CD4-positive, alpha-beta T cell (primary cell): ENCODE measurements at regions not wholly inside any gene's neighbourhood (a gene's known extent, or its start where the extent isn't known, plus 50 kb on each side); places are given as distances from the start of the nearest gene placed in this dataset.

Source experiments
- ATAC-seq: fragments of 200-7000 bp; cut with Tn5 transposase; one replicate; pipeline ENCODE4 v1.10.0; 2022; ENCODE audit warnings: mild to moderate bottlenecking; ENCODE audit not compliant: poor library complexity
- CTCF ChIA-PET: fragments of 350-600 bp; sonication (Branson Sonifier 250); formaldehyde crosslinking; loops from one replicate; lab custom pipeline; 2021; ENCODE audit warnings: antibody characterized with exemption, inconsistent platforms; lab: Charles Lee
- POLR2A ChIA-PET: fragments of 350-600 bp; sonication (Branson Sonifier 250); formaldehyde crosslinking; loops from one replicate; lab custom pipeline; 2021; ENCODE audit warnings: antibody characterized with exemption, inconsistent platforms; lab: Charles Lee
- DNase-seq, 14 experiments: peaks; one replicate each; pipeline ENCODE4 v3.0.0-alpha.2; 2013 to 2020; ENCODE audit warnings: mixed read lengths in 2 of 14
- H3K27ac ChIP-seq, 2 donors: one replicate each; pipeline versions ENCODE4 v1.5.1 to v1.7.0; 2013; ENCODE audit warnings: low read length in 2 of 2, low read depth in 1 of 2, mild to moderate bottlenecking in 1 of 2
- H3K27me3 ChIP-seq, 2 experiments: 1 replicate in 1 of 2; 2 replicates in 1 of 2; pipeline versions ENCODE4 v1.6.1 to v1.7.0; 2013; ENCODE audit warnings: low read length in 2 of 2, control low read depth in 1 of 2, mild to moderate bottlenecking in 1 of 2, moderate library complexity in 1 of 2; ENCODE audit not compliant: insufficient read depth in 2 of 2, control insufficient read depth in 1 of 2
- H3K36me3 ChIP-seq: one replicate; pipeline ENCODE4 v1.6.1; 2013; ENCODE audit warnings: low read length, control low read depth; ENCODE audit not compliant: insufficient read depth
- H3K4me1 ChIP-seq: one replicate; pipeline ENCODE4 v1.6.1; 2013; ENCODE audit warnings: low read length, control low read depth; ENCODE audit not compliant: insufficient read depth
- H3K4me3 ChIP-seq: one replicate; pipeline ENCODE4 v1.5.1; 2013; ENCODE audit warnings: mild to moderate bottlenecking, low read length, moderate library complexity
- H3K9me3 ChIP-seq, 2 experiments: 1 replicate in 1 of 2; 2 replicates in 1 of 2; pipeline versions ENCODE4 v1.6.1 to v1.7.0; 2013; ENCODE audit warnings: low read length in 2 of 2, mild to moderate bottlenecking in 2 of 2, control low read depth in 1 of 2, moderate library complexity in 1 of 2; ENCODE audit not compliant: control insufficient read depth in 1 of 2, insufficient read depth in 1 of 2
- H3K27ac Mint-ChIP-seq: one replicate; pipeline ENCODE4 v1.8.0; 2020; ENCODE audit warnings: mixed read lengths
- H3K27me3 Mint-ChIP-seq: one replicate; pipeline ENCODE4 v1.8.0; 2021; ENCODE audit warnings: mixed read lengths
- H3K36me3 Mint-ChIP-seq: one replicate; pipeline ENCODE4 v1.8.0; 2021; ENCODE audit warnings: low read depth, mixed read lengths
- H3K4me1 Mint-ChIP-seq: one replicate; pipeline ENCODE4 v1.8.0; 2021; ENCODE audit warnings: low read depth, mixed read lengths
- H3K4me3 Mint-ChIP-seq: one replicate; pipeline ENCODE4 v1.8.0; 2020; ENCODE audit warnings: mild to moderate bottlenecking, mixed read lengths
- H3K9me3 Mint-ChIP-seq: one replicate; pipeline ENCODE4 v1.8.0; 2020; ENCODE audit warnings: mixed read lengths
- intact Hi-C, 2 experiments: fragments of 100-400 bp; cut with DNase I in 1 of 2; cut with micrococcal nuclease in 1 of 2; formaldehyde crosslinking; loops; one replicate each; pipeline versions ENCODE4 v1.15.1 to v1.9.0; 2023 to 2025; cut with DNase I, micrococcal nuclease
- TF ChIP-seq, protein P1 (sequence below): fragments of 200-600 bp; IDR thresholded peaks from one replicate; pipeline ENCODE4 v1.8.0; 2022; ENCODE audit warnings: antibody characterized with exemption, mild to moderate bottlenecking

DNA sequence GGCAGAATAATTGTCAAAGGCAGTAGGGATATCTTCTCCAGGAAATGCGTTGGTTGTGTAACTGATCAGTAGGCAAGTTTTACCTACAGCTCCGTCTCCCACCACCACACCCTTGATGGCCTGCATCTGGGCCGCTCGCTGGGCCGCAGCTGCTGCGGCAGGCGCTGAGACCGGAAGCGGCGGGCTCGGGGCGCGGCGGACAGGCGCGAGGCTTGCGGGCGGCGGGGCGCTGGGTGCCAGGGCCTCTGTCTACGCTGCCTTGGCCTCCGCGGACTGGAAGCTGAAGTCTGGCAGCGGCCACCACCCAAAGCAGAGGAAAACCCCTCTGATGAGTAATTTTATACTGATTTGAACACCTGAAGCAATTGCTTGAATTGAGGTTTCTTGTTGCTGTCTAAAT, 124.2 kb upstream of the ZIC3 start:
- POLR2A ChIA-PET: no interaction called here
- H3K4me3 Mint-ChIP-seq: no peak overlapping the region
- no peaks in the 10 kb centered on the region for H3K9me3 ChIP-seq
- H3K27me3 Mint-ChIP-seq: no peaks in the 10 kb centered on the region
- H3K27ac ChIP-seq: no peak overlapping the region
- no peak overlapping the region for H3K4me3 ChIP-seq
- H3K27me3 ChIP-seq: no peaks in the 10 kb centered on the region
- TF ChIP-seq, protein P1, sequence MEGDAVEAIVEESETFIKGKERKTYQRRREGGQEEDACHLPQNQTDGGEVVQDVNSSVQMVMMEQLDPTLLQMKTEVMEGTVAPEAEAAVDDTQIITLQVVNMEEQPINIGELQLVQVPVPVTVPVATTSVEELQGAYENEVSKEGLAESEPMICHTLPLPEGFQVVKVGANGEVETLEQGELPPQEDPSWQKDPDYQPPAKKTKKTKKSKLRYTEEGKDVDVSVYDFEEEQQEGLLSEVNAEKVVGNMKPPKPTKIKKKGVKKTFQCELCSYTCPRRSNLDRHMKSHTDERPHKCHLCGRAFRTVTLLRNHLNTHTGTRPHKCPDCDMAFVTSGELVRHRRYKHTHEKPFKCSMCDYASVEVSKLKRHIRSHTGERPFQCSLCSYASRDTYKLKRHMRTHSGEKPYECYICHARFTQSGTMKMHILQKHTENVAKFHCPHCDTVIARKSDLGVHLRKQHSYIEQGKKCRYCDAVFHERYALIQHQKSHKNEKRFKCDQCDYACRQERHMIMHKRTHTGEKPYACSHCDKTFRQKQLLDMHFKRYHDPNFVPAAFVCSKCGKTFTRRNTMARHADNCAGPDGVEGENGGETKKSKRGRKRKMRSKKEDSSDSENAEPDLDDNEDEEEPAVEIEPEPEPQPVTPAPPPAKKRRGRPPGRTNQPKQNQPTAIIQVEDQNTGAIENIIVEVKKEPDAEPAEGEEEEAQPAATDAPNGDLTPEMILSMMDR: no peak
- no peaks in the 10 kb centered on the region for H3K36me3 ChIP-seq
- H3K27ac Mint-ChIP-seq: no peak overlapping the region
- no peaks in the 10 kb centered on the region for H3K4me1 ChIP-seq
- H3K9me3 Mint-ChIP-seq: no peaks in the 10 kb centered on the region
- no peaks in the 10 kb centered on the region for H3K4me1 Mint-ChIP-seq
- H3K36me3 Mint-ChIP-seq: no peaks in the 10 kb centered on the region
- intact Hi-C loops: no loop called here
- CTCF ChIA-PET: no interaction called here
- no peak for ATAC-seq
- no peak for DNase-seq

DNA sequence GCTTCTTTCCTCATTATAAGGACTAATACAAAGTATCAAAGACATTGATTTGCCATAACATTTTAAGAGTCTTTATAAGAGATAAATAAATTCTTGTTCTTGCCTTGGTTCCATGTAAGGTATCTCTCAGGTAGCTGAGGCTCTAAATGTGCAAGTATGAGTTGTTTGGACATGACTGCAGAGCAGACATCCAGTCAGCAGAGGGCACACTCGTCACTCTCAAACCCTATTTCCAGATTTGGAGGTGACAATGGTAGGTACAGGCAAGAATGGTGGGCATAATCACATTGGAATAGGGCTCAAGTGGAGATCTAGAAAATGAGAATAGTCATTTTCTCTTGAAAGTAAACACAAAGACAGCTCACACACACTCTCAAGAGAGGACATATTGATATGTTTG, 133.3 kb upstream of the ZIC3 start:
- intact Hi-C loops: no loop called here
- peaks cover 5% of the 10 kb centered on the region for H3K4me1 Mint-ChIP-seq
- Histone ChIP-seq H3K27me3 (peaks cover 18 to 42% of the 10 kb centered on the region in 2 experiments), H3K4me3 (no peak overlapping the region), H3K4me1 (peaks cover 17% of the 10 kb centered on the region), H3K36me3 (no peaks in the 10 kb centered on the region), H3K9me3 (peaks cover 0 to 15% of the 10 kb centered on the region in 2 experiments), H3K27ac (no peak overlapping the region)
- CTCF ChIA-PET: no interaction called here
- ATAC-seq (no peak), DNase-seq (no peak)
- peaks cover 41% of the 10 kb centered on the region for H3K27me3 Mint-ChIP-seq
- H3K9me3 Mint-ChIP-seq: no peaks in the 10 kb centered on the region
- H3K4me3 Mint-ChIP-seq: no peak overlapping the region
- H3K27ac Mint-ChIP-seq: no peak overlapping the region
- H3K36me3 Mint-ChIP-seq: no peaks in the 10 kb centered on the region
- TF ChIP-seq, protein P1: no peak
- POLR2A ChIA-PET: no interaction called here

DNA sequence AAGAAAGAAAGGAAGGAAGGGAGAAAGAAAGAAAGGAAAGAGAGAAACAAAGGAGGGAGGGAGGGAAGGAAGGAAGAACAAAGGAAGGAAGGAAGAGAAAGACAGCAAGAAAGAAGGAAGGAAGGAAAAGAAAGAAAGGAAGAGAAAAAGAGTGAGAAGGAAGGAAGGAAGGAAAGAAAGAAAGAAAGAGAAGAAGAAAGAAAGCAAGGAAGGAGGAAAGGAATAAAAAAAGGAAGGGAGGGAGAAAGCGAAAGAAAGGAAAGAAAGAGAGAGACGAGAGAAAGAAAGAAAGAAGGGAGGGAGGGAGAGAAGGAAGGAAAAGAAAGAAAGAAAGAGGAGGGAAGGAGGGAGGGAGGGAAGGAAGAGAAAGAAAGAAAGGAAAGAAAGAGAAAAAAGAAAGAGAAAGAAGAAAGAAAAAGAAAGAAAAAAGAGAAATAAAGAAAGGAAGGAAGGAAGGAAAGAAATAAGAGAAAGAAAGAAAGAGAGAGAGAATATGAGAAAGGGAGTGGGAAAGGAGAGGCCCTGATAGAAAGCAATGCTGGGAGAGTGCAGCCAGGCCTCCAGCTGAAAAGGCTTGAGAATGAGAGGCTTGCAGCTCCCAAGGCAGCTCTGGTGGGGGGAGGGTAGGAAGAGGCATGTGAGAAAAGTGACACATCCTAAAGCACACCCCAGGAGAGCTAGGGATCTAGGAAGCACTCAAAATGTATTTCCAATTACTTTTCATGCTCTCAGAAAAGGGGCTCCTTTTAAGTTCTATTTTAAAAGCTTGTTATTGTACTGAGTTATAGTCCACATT, 134.0 kb upstream of the ZIC3 start:
- TF ChIP-seq, protein P1: no peak
- no peak overlapping the region for H3K27ac ChIP-seq
- intact Hi-C loops: no loop called here
- DNase-seq: no peak
- no peaks in the 10 kb centered on the region for H3K36me3 ChIP-seq
- peaks cover 5% of the 10 kb centered on the region for H3K4me1 Mint-ChIP-seq
- H3K9me3 Mint-ChIP-seq: no peaks in the 10 kb centered on the region
- CTCF ChIA-PET: no interaction called here
- H3K4me3 ChIP-seq: no peak overlapping the region
- H3K27me3 Mint-ChIP-seq: peaks cover 42% of the 10 kb centered on the region
- H3K4me1 ChIP-seq: peaks cover 24% of the 10 kb centered on the region
- POLR2A ChIA-PET: no interaction called here
- peaks cover 22 to 49% of the 10 kb centered on the region in 2 experiments for H3K27me3 ChIP-seq
- no peak overlapping the region for H3K27ac Mint-ChIP-seq
- no peaks in the 10 kb centered on the region for H3K36me3 Mint-ChIP-seq
- no peak overlapping the region for H3K4me3 Mint-ChIP-seq
- H3K9me3 ChIP-seq: peaks cover 0 to 20% of the 10 kb centered on the region in 2 experiments
- no peak for ATAC-seq
